ENCODE measurements at regions not wholly inside any gene's neighbourhood (a gene's known extent, or its start where the extent isn't known, plus 50 kb on each side); places are given as distances from the start of the nearest gene placed in this dataset.

DNA sequence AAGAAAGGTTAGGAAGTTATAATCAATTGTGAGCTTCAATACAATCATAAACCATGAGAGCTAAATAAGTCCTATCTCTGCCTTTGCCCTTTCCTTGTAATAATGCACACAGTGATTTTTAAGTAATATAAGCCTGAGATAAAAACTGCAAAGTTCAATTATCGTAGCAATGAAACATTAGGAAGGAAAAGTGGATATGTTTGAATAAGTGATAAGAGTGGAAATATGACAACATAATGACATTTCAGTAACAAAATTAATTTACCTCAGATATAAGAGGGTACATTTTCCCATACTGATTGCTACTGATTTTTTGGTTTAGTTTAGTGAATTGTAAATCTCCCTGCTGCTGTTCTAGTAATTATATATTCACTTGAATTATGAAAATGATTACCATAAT is 164.2 kb upstream of the FANCL start:
- Histone ChIP-seq H3K9ac (replicated peaks in 1 of 4; ENCODE audit: extremely low read depth in 1 of 4, low read depth in 3 of 4, low read length in 3 of 4) (no peak overlapping the region), H2BK15ac (ENCODE audit: low read length) (no peak overlapping the region), H3K9me3 (ENCODE audit: insufficient read depth in 2 of 2, low read depth in 1 of 2, low read length in 1 of 2) (no peaks in the 10 kb centered on the region), H4K8ac (ENCODE audit: extremely low read depth, insufficient read depth, low read length) (no peak overlapping the region), H2BK12ac (ENCODE audit: low read depth, low read length) (no peak overlapping the region), H3K4me1 (replicated peaks in 1 of 4; ENCODE audit: control insufficient read depth in 3 of 4, insufficient read depth in 4 of 4, low read length in 3 of 4) (no peaks in the 10 kb centered on the region), H2AK5ac (ENCODE audit: low read depth, low read length) (no peak overlapping the region), H3K23me2 (ENCODE audit: low read depth, low read length) (no peaks in the 10 kb centered on the region), H4K5ac (ENCODE audit: insufficient read length, low read depth, low read length) (no peak overlapping the region), H3K23ac (ENCODE audit: insufficient read length) (no peak overlapping the region), H2BK120ac (replicated peaks; ENCODE audit: low read depth, low read length) (no peak overlapping the region), H4K20me1 (replicated peaks in 1 of 2; ENCODE audit: control insufficient read depth in 1 of 2, insufficient read depth in 2 of 2, low read length in 2 of 2) (no peaks in the 10 kb centered on the region), H2BK5ac (ENCODE audit: low read depth, low read length) (no peak overlapping the region), H3K27ac (ENCODE audit: low read depth, low read length) (no peak overlapping the region), H3K4me2 (ENCODE audit: insufficient read depth in 1 of 2, low read depth in 2 of 2, low read length in 2 of 2) (no peak overlapping the region), H3K4ac (replicated peaks; ENCODE audit: insufficient read length, low read depth, low read length) (no peak overlapping the region), H3K14ac (ENCODE audit: insufficient read length) (no peak overlapping the region), H3K4me3 (ENCODE audit: extremely low read depth in 1 of 4, insufficient read depth in 2 of 4, low read depth in 3 of 4, low read length in 4 of 4) (no peak overlapping the region), H3K56ac (replicated peaks; ENCODE audit: insufficient read length, low read depth, low read length) (no peak overlapping the region), H3K79me2 (ENCODE audit: control insufficient read depth in 1 of 2, insufficient read depth in 2 of 2, low read length in 2 of 2) (no peaks in the 10 kb centered on the region), H4K91ac (replicated peaks; ENCODE audit: insufficient read length, low read length) (no peak overlapping the region), H3K27me3 (replicated peaks in 1 of 4; ENCODE audit: control insufficient read depth in 3 of 4, extremely low read depth in 1 of 4, insufficient read depth in 3 of 4, low read length in 3 of 4) (no peaks in the 10 kb centered on the region), H2AFZ (ENCODE audit: low read length) (no peak overlapping the region), H3K36me3 (ENCODE audit: control insufficient read depth in 2 of 4, insufficient read depth in 4 of 4, low read length in 3 of 4) (no peaks in the 10 kb centered on the region), H3K18ac (ENCODE audit: extremely low read depth, low read length) (no peak overlapping the region), H2BK20ac (ENCODE audit: low read length) (no peak overlapping the region), H3K79me1 (ENCODE audit: low read depth, low read length) (no peaks in the 10 kb centered on the region)
- ChIA-PET CTCF (ENCODE audit: partially characterized antibody) (no interaction called here), POLR2A (ENCODE audit: partially characterized antibody) (no interaction called here)
- DNase-seq (ENCODE audit: low read depth in 1 of 2, low spot score in 2 of 2) (no peak), FAIRE-seq (no peak)
- TF ChIP-seq SP4 (IDR thresholded peaks at IDR 0.05; ENCODE audit: low read length) (no peak), BCL11A (IDR thresholded peaks at IDR 0.05; ENCODE audit: low read depth in 2 of 2, low read length in 2 of 2) (no peak), E2F6 (IDR thresholded peaks at IDR 0.05) (no peak)
- TF ChIP-seq, protein P1, sequence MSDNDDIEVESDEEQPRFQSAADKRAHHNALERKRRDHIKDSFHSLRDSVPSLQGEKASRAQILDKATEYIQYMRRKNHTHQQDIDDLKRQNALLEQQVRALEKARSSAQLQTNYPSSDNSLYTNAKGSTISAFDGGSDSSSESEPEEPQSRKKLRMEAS (IDR thresholded peaks at IDR 0.05): no peak
- 93 to 100% methylated on average over 1 of the region's 1 CpG for WGBS, 2 experiments (ENCODE audit: extremely low coverage in 1 of 2, insufficient coverage in 1 of 2, insufficient read length in 1 of 2, insufficient replicate concordance in 2 of 2, low coverage in 1 of 2, low lambda C conversion rate in 2 of 2, missing lambda C conversion rate in 1 of 2)
